SK-N-SH (cell line): ENCODE measurements at regions not wholly inside any gene's neighbourhood (a gene's known extent, or its start where the extent isn't known, plus 50 kb on each side); places are given as distances from the start of the nearest gene placed in this dataset.

ENCODE experiments used
- CTCF ChIA-PET: fragments of 300-600, 350-600 bp; formaldehyde crosslinking; extraction: SDS; loops from one replicate; lab custom pipeline; 2021; lab: Yijun Ruan, JAX
- POLR2A ChIA-PET: fragments of 350-600 bp; sonication (Branson Sonifier 250); formaldehyde crosslinking; extraction: SDS; loops from one replicate; lab custom pipeline; 2020; ENCODE audit warnings: antibody characterized with exemption, inconsistent platforms; lab: Yijun Ruan, JAX
- DNase-seq: peaks from one replicate; pipeline ENCODE4 v3.0.0; 2012
- H2AFZ ChIP-seq: fragments of 200-600 bp; sonication (generic); 2 replicates; pipeline ENCODE4 v1.8.1; 2016; ENCODE audit warnings: antibody characterized with exemption, mild to moderate bottlenecking, low read depth
- H3F3A ChIP-seq: fragments of 200-600 bp; sonication (generic); replicated peaks from 2 replicates; pipeline ENCODE3; 2016; ENCODE audit warnings: antibody characterized with exemption, mild to moderate bottlenecking; ENCODE audit not compliant: insufficient read depth
- H3K27ac ChIP-seq, 2 experiments: fragments of 200-500 bp in 1 of 2; fragments of 200-600 bp in 1 of 2; sonication (Bioruptor generic) in 1 of 2; sonication (generic), shearing (Covaris generic) in 1 of 2; 2 replicates each; pipeline versions ENCODE4 v1.5.1 to v1.6.1; 2014 to 2016; ENCODE audit warnings: low read depth in 2 of 2, inconsistent platforms in 1 of 2, low read length in 1 of 2, mild to moderate bottlenecking in 1 of 2, mixed read lengths in 1 of 2
- H3K27me3 ChIP-seq: fragments of 200-600 bp; sonication (generic), shearing (Covaris generic); 2 replicates; pipeline ENCODE4 v1.6.1; 2016; ENCODE audit warnings: mixed run types; ENCODE audit not compliant: insufficient read depth
- H3K36me3 ChIP-seq, 2 experiments: fragments of 200-500 bp in 1 of 2; fragments of 200-600 bp in 1 of 2; sonication (Bioruptor generic) in 1 of 2; sonication (generic) in 1 of 2; replicated peaks in 1 of 2; 2 replicates each; pipeline versions ENCODE3 to v1.5.1; 2014 to 2016; ENCODE audit warnings: low read length in 1 of 2, mild to moderate bottlenecking in 1 of 2; ENCODE audit not compliant: insufficient read depth in 2 of 2, control insufficient read depth in 1 of 2
- H3K4me1 ChIP-seq, 2 experiments: fragments of 200-500 bp in 1 of 2; fragments of 200-600 bp in 1 of 2; sonication (Bioruptor generic) in 1 of 2; sonication (generic), shearing (Covaris generic) in 1 of 2; 2 replicates each; pipeline versions ENCODE4 v1.5.1 to v1.6.1; 2014 to 2016; ENCODE audit warnings: low read depth in 1 of 2, low read length in 1 of 2, mixed run types in 1 of 2; ENCODE audit not compliant: insufficient read depth in 2 of 2, control insufficient read depth in 1 of 2
- H3K4me2 ChIP-seq: fragments of 200-600 bp; sonication (generic), shearing (Covaris generic); 2 replicates; pipeline ENCODE4 v1.6.1; 2017; ENCODE audit warnings: mixed run types
- H3K4me3 ChIP-seq, 2 experiments: fragments of 200-500 bp in 1 of 2; fragments of 200-600 bp in 1 of 2; sonication (Bioruptor generic) in 1 of 2; sonication (generic), shearing (Covaris generic) in 1 of 2; 2 replicates each; pipeline versions ENCODE4 v1.5.1 to v1.8.1; 2014 to 2016; ENCODE audit warnings: low read depth in 2 of 2, inconsistent platforms in 1 of 2, low read length in 1 of 2, mild to moderate bottlenecking in 1 of 2, mixed read lengths in 1 of 2, moderate library complexity in 1 of 2
- H3K79me2 ChIP-seq: fragments of 200-600 bp; sonication (generic); 2 replicates; pipeline ENCODE4 v1.8.1; 2017; ENCODE audit warnings: mild to moderate bottlenecking; ENCODE audit not compliant: insufficient read depth
- H3K9ac ChIP-seq: fragments of 200-600 bp; sonication (generic); 2 replicates; pipeline ENCODE4 v1.6.1; 2017; ENCODE audit warnings: mixed run types
- H3K9me2 ChIP-seq: fragments of 200-600 bp; sonication (generic); 2 replicates; pipeline ENCODE4 v1.6.1; 2017; ENCODE audit warnings: mixed run types
- H3K9me3 ChIP-seq: fragments of 200-600 bp; sonication (generic); 2 replicates; pipeline ENCODE4 v1.6.1; 2017; ENCODE audit warnings: mixed run types, mild to moderate bottlenecking, moderate library complexity
- H4K20me1 ChIP-seq: fragments of 200-600 bp; sonication (generic); 2 replicates; pipeline ENCODE4 v1.6.1; 2017; ENCODE audit warnings: mild to moderate bottlenecking, mixed run types; ENCODE audit not compliant: insufficient read depth
- ELF1 ChIP-seq: IDR thresholded peaks from 2 replicates; pipeline ENCODE4 v1.4.0; 2012
- EZH2phosphoT487 ChIP-seq: fragments of 200-600 bp; sonication (generic); IDR thresholded peaks from 2 replicates; pipeline ENCODE4 v1.6.1; 2017; ENCODE audit warnings: low read depth, mixed run types, mild to moderate bottlenecking, antibody characterized with exemption, moderate library complexity, borderline replicate concordance
- GATA2 ChIP-seq: sonication (generic); formaldehyde crosslinking; IDR thresholded peaks from 2 replicates; pipeline ENCODE4 v1.5.0; 2020; ENCODE audit warnings: mild to moderate bottlenecking, missing genetic modification reagents
- JUND ChIP-seq: IDR thresholded peaks from 2 replicates; pipeline ENCODE4 v1.4.0; 2012
- MEF2A ChIP-seq: IDR thresholded peaks from 2 replicates; pipeline ENCODE4 v1.4.0; 2012; ENCODE audit warnings: low read depth, borderline replicate concordance
- NFIC ChIP-seq: IDR thresholded peaks from 2 replicates; pipeline ENCODE4 v1.4.0; 2012; ENCODE audit warnings: borderline replicate concordance
- POLR2AphosphoS5 ChIP-seq: IDR thresholded peaks from 2 replicates; pipeline ENCODE4 v1.6.1; 2012; ENCODE audit warnings: low read depth, low read length
- RCOR1 ChIP-seq: fragments of 150-350 bp; IDR thresholded peaks from 2 replicates; pipeline ENCODE4 v1.6.1; 2017; ENCODE audit warnings: antibody characterized with exemption, low read length
- RXRA ChIP-seq: IDR thresholded peaks from 2 replicates; pipeline ENCODE4 v1.4.0; 2012; ENCODE audit warnings: low read depth, mild to moderate bottlenecking, borderline replicate concordance
- TAF1 ChIP-seq: IDR thresholded peaks from 2 replicates; pipeline ENCODE4 v1.6.1; 2012; ENCODE audit warnings: low read depth, mild to moderate bottlenecking, low read length, moderate library complexity, borderline replicate concordance
- TCF12 ChIP-seq: IDR thresholded peaks from 2 replicates; pipeline ENCODE4 v1.4.0; 2012
- TEAD4 ChIP-seq: IDR thresholded peaks from 2 replicates; pipeline ENCODE4 v1.4.0; 2012; ENCODE audit warnings: mild to moderate bottlenecking, borderline replicate concordance; ENCODE audit not compliant: insufficient read depth
- YY1 ChIP-seq: IDR thresholded peaks from 2 replicates; pipeline ENCODE4 v1.4.0; 2012; ENCODE audit warnings: low read depth, mild to moderate bottlenecking
- WGBS: methylation state at CpG from one replicate; pipeline ENCODE4 v1.1.6; 2017; ENCODE audit warnings: low lambda C conversion rate; 5-methylcytosine and 5-hydroxymethylcytosine counted together
- TF ChIP-seq, protein P1 (sequence below): fragments of 150-350 bp; IDR thresholded peaks from 2 replicates; pipeline ENCODE4 v1.6.1; 2016; ENCODE audit warnings: mild to moderate bottlenecking, low read depth, low read length
- TF ChIP-seq, protein P2 (sequence below): IDR thresholded peaks from 2 replicates; pipeline ENCODE4 v1.4.0; 2012; ENCODE audit warnings: low read depth, borderline replicate concordance
- TF ChIP-seq, protein P3 (sequence below): fragments of 200-600 bp; sonication (generic); IDR thresholded peaks from 2 replicates; pipeline ENCODE4 v1.6.1; 2017; ENCODE audit warnings: antibody characterized with exemption, mild to moderate bottlenecking, moderate library complexity
- TF ChIP-seq, protein P4 (sequence below): fragments of 150-350 bp; IDR thresholded peaks from 2 replicates; pipeline ENCODE4 v1.6.1; 2017; ENCODE audit warnings: antibody characterized with exemption, low read length, low read depth, borderline replicate concordance
- TF ChIP-seq, protein P5 (sequence below): IDR thresholded peaks from 2 replicates; pipeline ENCODE4 v1.4.0; 2012; ENCODE audit warnings: low read depth
- TF ChIP-seq, protein P6 (sequence below): IDR thresholded peaks from 2 replicates; pipeline ENCODE4 v1.4.0; 2012; ENCODE audit warnings: low read depth, borderline replicate concordance

DNA sequence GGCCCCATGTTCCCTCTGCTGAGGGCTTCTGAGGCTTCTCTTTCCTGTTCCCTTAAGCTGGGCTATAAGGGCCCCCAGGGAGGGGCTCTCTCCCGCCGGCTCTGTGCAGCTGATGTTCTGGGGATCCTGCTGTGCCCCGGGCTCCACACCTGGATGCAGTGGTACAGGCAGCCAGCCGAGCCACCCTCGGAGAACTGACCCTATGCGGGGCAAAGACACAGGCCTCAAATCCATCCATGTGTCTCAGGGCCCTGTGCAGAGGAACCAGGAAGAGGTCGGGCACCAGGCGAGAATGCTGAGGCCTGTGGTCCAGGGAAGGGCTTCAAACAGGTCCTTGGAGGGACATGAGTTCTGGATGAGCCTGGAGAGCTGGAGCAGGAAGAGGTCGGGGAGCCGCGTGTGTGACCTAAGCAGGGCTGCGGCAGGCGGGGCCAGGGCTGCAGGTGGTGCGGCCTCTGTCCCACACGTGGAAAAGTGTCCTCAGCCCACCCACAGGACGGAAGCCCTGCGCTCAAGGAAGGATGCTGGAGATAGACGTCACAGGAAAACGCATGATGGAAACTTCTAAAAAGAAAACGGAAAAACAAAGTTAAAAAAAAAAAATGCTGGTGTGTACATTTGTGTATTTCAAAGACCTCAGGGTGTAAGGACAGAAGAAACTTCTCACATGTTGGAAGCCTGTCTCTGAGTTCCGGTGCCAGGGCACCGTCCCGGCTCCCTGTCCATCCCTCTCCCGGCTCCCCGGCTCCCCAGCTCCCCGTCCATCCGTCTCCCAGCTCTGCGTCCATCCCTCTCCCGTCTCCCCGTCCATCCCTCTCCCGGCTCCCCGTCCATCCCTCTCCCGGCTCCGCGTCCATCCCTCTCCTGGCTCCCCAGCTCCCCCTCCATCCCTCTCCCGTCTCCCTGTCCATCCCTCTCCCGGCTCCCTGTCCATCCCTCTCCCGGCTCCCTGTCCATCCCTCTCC lies 1149.2 kb downstream of the BRD1 start:
- H2AFZ ChIP-seq: no peak overlapping the region
- H4K20me1 ChIP-seq: no peaks in the 10 kb centered on the region

More for the DNA sequence above, 1149.2 kb downstream of the BRD1 start:
- ChIA-PET CTCF (no interaction called here), POLR2A (no interaction called here)
- Histone ChIP-seq H3K9ac (no peak overlapping the region), H3K36me3 (no peaks in the 10 kb centered on the region), H3K9me3 (no peaks in the 10 kb centered on the region), H3K9me2 (no peaks in the 10 kb centered on the region), H3K4me2 (no peak overlapping the region), H3K79me2 (no peaks in the 10 kb centered on the region), H3F3A (no peaks in the 10 kb centered on the region), H3K27ac (no peak overlapping the region), H3K4me3 (no peak overlapping the region), H3K27me3 (no peaks in the 10 kb centered on the region), H3K4me1 (no peaks in the 10 kb centered on the region; a peak in 1 of 4 replicates)
- DNase-seq: no peak
- TF ChIP-seq, protein P1, sequence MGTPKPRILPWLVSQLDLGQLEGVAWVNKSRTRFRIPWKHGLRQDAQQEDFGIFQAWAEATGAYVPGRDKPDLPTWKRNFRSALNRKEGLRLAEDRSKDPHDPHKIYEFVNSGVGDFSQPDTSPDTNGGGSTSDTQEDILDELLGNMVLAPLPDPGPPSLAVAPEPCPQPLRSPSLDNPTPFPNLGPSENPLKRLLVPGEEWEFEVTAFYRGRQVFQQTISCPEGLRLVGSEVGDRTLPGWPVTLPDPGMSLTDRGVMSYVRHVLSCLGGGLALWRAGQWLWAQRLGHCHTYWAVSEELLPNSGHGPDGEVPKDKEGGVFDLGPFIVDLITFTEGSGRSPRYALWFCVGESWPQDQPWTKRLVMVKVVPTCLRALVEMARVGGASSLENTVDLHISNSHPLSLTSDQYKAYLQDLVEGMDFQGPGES: no peak
- no peak for TF ChIP-seq RCOR1
- TF ChIP-seq TAF1: no peak
- TF ChIP-seq GATA2 (CRISPR knock-in tag): no peak
- TF ChIP-seq, protein P2, sequence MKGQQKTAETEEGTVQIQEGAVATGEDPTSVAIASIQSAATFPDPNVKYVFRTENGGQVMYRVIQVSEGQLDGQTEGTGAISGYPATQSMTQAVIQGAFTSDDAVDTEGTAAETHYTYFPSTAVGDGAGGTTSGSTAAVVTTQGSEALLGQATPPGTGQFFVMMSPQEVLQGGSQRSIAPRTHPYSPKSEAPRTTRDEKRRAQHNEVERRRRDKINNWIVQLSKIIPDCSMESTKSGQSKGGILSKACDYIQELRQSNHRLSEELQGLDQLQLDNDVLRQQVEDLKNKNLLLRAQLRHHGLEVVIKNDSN: no peak
- TF ChIP-seq ELF1: no peak
- no peak for TF ChIP-seq NFIC
- TF ChIP-seq TEAD4: no peak
- no peak for TF ChIP-seq EZH2phosphoT487
- no peak for TF ChIP-seq YY1
- TF ChIP-seq, protein P3, sequence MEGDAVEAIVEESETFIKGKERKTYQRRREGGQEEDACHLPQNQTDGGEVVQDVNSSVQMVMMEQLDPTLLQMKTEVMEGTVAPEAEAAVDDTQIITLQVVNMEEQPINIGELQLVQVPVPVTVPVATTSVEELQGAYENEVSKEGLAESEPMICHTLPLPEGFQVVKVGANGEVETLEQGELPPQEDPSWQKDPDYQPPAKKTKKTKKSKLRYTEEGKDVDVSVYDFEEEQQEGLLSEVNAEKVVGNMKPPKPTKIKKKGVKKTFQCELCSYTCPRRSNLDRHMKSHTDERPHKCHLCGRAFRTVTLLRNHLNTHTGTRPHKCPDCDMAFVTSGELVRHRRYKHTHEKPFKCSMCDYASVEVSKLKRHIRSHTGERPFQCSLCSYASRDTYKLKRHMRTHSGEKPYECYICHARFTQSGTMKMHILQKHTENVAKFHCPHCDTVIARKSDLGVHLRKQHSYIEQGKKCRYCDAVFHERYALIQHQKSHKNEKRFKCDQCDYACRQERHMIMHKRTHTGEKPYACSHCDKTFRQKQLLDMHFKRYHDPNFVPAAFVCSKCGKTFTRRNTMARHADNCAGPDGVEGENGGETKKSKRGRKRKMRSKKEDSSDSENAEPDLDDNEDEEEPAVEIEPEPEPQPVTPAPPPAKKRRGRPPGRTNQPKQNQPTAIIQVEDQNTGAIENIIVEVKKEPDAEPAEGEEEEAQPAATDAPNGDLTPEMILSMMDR: no peak
- no peak for TF ChIP-seq TCF12
- TF ChIP-seq, protein P4, sequence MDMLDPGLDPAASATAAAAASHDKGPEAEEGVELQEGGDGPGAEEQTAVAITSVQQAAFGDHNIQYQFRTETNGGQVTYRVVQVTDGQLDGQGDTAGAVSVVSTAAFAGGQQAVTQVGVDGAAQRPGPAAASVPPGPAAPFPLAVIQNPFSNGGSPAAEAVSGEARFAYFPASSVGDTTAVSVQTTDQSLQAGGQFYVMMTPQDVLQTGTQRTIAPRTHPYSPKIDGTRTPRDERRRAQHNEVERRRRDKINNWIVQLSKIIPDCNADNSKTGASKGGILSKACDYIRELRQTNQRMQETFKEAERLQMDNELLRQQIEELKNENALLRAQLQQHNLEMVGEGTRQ: no peak
- TF ChIP-seq, protein P5, sequence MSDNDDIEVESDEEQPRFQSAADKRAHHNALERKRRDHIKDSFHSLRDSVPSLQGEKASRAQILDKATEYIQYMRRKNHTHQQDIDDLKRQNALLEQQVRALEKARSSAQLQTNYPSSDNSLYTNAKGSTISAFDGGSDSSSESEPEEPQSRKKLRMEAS: no peak
- TF ChIP-seq RXRA: no peak
- no peak for TF ChIP-seq MEF2A
- TF ChIP-seq, protein P6, sequence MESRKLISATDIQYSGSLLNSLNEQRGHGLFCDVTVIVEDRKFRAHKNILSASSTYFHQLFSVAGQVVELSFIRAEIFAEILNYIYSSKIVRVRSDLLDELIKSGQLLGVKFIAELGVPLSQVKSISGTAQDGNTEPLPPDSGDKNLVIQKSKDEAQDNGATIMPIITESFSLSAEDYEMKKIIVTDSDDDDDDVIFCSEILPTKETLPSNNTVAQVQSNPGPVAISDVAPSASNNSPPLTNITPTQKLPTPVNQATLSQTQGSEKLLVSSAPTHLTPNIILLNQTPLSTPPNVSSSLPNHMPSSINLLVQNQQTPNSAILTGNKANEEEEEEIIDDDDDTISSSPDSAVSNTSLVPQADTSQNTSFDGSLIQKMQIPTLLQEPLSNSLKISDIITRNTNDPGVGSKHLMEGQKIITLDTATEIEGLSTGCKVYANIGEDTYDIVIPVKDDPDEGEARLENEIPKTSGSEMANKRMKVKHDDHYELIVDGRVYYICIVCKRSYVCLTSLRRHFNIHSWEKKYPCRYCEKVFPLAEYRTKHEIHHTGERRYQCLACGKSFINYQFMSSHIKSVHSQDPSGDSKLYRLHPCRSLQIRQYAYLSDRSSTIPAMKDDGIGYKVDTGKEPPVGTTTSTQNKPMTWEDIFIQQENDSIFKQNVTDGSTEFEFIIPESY: no peak
- TF ChIP-seq JUND: no peak
- no peak for TF ChIP-seq POLR2AphosphoS5
- 50% methylated on average over 32 of the region's 38 CpGs for WGBS
